WTC11 (cell line): ENCODE measurements at regions not wholly inside any gene's neighbourhood (a gene's known extent, or its start where the extent isn't known, plus 50 kb on each side); places are given as distances from the start of the nearest gene placed in this dataset.

ENCODE experiments used
- ATAC-seq: fragments of 200-7000 bp; cut with Tn5 transposase; 2 replicates; pipeline ENCODE4 v1.10.0; 2021; ENCODE audit warnings: mild to moderate bottlenecking, moderate library complexity
- CTCF ChIA-PET: fragments of 300-600 bp; sonication (Branson Sonifier 250); formaldehyde crosslinking; loops from one replicate; lab custom pipeline; 2021; ENCODE audit warnings: antibody characterized with exemption; lab: Charles Lee
- POLR2A ChIA-PET: fragments of 350-600 bp; sonication (Branson Sonifier 250); formaldehyde crosslinking; loops from one replicate; lab custom pipeline; 2021; ENCODE audit warnings: antibody characterized with exemption; lab: Charles Lee
- DNase-seq: peaks from one replicate; pipeline ENCODE4 v3.0.0; 2021; ENCODE audit warnings: low spot score
- H3K27ac Mint-ChIP-seq: 2 replicates; pipeline ENCODE4 v1.8.0; 2021; ENCODE audit warnings: mixed read lengths
- H3K27me3 Mint-ChIP-seq: 2 replicates; pipeline ENCODE4 v1.8.0; 2021; ENCODE audit warnings: low read depth, mild to moderate bottlenecking, moderate library complexity, mixed read lengths
- H3K36me3 Mint-ChIP-seq: 2 replicates; pipeline ENCODE4 v1.8.0; 2021; ENCODE audit warnings: mixed read lengths
- H3K4me1 Mint-ChIP-seq: 2 replicates; pipeline ENCODE4 v1.8.0; 2022; ENCODE audit warnings: mixed read lengths
- H3K4me3 Mint-ChIP-seq: 2 replicates; pipeline ENCODE4 v1.8.0; 2021; ENCODE audit warnings: mild to moderate bottlenecking, moderate library complexity, mixed read lengths
- H3K9me3 Mint-ChIP-seq: 2 replicates; pipeline ENCODE4 v1.8.0; 2021; ENCODE audit warnings: mixed read lengths
- CBFB ChIP-seq: sonication (generic); formaldehyde crosslinking; IDR thresholded peaks from 2 replicates; pipeline ENCODE4 v1.8.1; 2022; ENCODE audit warnings: mild to moderate bottlenecking, low read depth, missing genetic modification reagents
- CREB1 ChIP-seq: sonication (generic); formaldehyde crosslinking; IDR thresholded peaks from 2 replicates; pipeline ENCODE4 v1.8.0; 2023; ENCODE audit warnings: mild to moderate bottlenecking, missing genetic modification reagents
- CREM ChIP-seq: sonication (generic); formaldehyde crosslinking; IDR thresholded peaks from 2 replicates; pipeline ENCODE4 v1.8.1; 2022; ENCODE audit warnings: mild to moderate bottlenecking, missing genetic modification reagents, moderate library complexity
- ETV6 ChIP-seq: sonication (generic); formaldehyde crosslinking; IDR thresholded peaks from 2 replicates; pipeline ENCODE4 v1.8.1; 2022; ENCODE audit warnings: mild to moderate bottlenecking, missing genetic modification reagents
- GTF2I ChIP-seq: fragments of 250-450 bp; sonication (Bioruptor Pico); conservative IDR thresholded peaks from 2 replicates; pipeline ENCODE4 v1.4.0; 2021; ENCODE audit warnings: mild to moderate bottlenecking
- IRF2 ChIP-seq: sonication (generic); formaldehyde crosslinking; IDR thresholded peaks from 2 replicates; pipeline ENCODE4 v1.8.0; 2022; ENCODE audit warnings: low read depth, missing genetic modification reagents, borderline replicate concordance
- MLX ChIP-seq: sonication (generic); formaldehyde crosslinking; IDR thresholded peaks from 2 replicates; pipeline ENCODE4 v1.8.1; 2023; ENCODE audit warnings: mild to moderate bottlenecking, missing genetic modification reagents, moderate library complexity
- MYBL2 ChIP-seq: sonication (generic); formaldehyde crosslinking; IDR thresholded peaks from 2 replicates; pipeline ENCODE4 v1.8.1; 2023; ENCODE audit warnings: mild to moderate bottlenecking, moderate library complexity, missing genetic modification reagents
- NFE2L1 ChIP-seq: sonication (generic); formaldehyde crosslinking; IDR thresholded peaks from 2 replicates; pipeline ENCODE4 v1.8.1; 2023; ENCODE audit warnings: missing genetic modification reagents
- PRRX2 ChIP-seq: fragments of 250-450 bp; sonication (Bioruptor Pico); IDR thresholded peaks from 2 replicates; pipeline ENCODE4 v1.8.0; 2021; ENCODE audit warnings: mild to moderate bottlenecking
- RORB ChIP-seq: fragments of 250-450 bp; sonication (Bioruptor Pico); IDR thresholded peaks from 2 replicates; pipeline ENCODE4 v1.9.0; 2021; ENCODE audit warnings: mild to moderate bottlenecking
- TEAD1 ChIP-seq: sonication (generic); formaldehyde crosslinking; IDR thresholded peaks from 2 replicates; pipeline ENCODE4 v1.8.0; 2022; ENCODE audit warnings: mild to moderate bottlenecking, missing genetic modification reagents
- ZBTB21 ChIP-seq: sonication (generic); formaldehyde crosslinking; IDR thresholded peaks from 2 replicates; pipeline ENCODE4 v1.8.1; 2023; ENCODE audit warnings: mild to moderate bottlenecking, missing genetic modification reagents, borderline replicate concordance
- ZNF121 ChIP-seq: sonication (generic); formaldehyde crosslinking; IDR thresholded peaks from 2 replicates; pipeline ENCODE4 v1.8.0; 2023; ENCODE audit warnings: missing genetic modification reagents
- ZNF138 ChIP-seq: sonication (generic); formaldehyde crosslinking; conservative IDR thresholded peaks from 2 replicates; pipeline ENCODE4 v1.8.1; 2022; ENCODE audit warnings: mild to moderate bottlenecking, moderate library complexity, missing genetic modification reagents
- ZNF416 ChIP-seq: fragments of 250-450 bp; sonication (Bioruptor Pico); IDR thresholded peaks from 2 replicates; pipeline ENCODE4 v1.9.0; 2021; ENCODE audit warnings: mild to moderate bottlenecking, inconsistent platforms
- TF ChIP-seq, protein P1 (sequence below): fragments of 250-450 bp; sonication (Bioruptor Pico); IDR thresholded peaks from 2 replicates; pipeline ENCODE4 v1.9.0; 2021; ENCODE audit warnings: mild to moderate bottlenecking
- TF ChIP-seq, protein P2 (sequence below): sonication (generic); formaldehyde crosslinking; IDR thresholded peaks from 2 replicates; pipeline ENCODE4 v1.8.1; 2023; ENCODE audit warnings: mild to moderate bottlenecking, missing genetic modification reagents, moderate library complexity
- TF ChIP-seq, protein P3 (sequence below): fragments of 250-450 bp; sonication (Bioruptor Pico); IDR thresholded peaks from 2 replicates; pipeline ENCODE4 v2.1.2; 2022; ENCODE audit warnings: mild to moderate bottlenecking, moderate library complexity
- TF ChIP-seq, protein P4 (sequence below): sonication (generic); formaldehyde crosslinking; IDR thresholded peaks from 2 replicates; pipeline ENCODE4 v1.8.1; 2022; ENCODE audit warnings: low read depth, missing genetic modification reagents, borderline replicate concordance
- TF ChIP-seq, protein P5 (sequence below): sonication (generic); formaldehyde crosslinking; IDR thresholded peaks from 2 replicates; pipeline ENCODE4 v1.8.0; 2023; ENCODE audit warnings: missing genetic modification reagents, mild to moderate bottlenecking, borderline replicate concordance
- TF ChIP-seq, protein P6 (sequence below): fragments of 250-450 bp; sonication (Bioruptor Pico); IDR thresholded peaks from 2 replicates; pipeline ENCODE4 v1.8.0; 2021; ENCODE audit warnings: mild to moderate bottlenecking

GRCh38 chr18:25435149-25435782, 83.3 kb upstream of the ZNF521 start:
- TF ChIP-seq TEAD1 = no peak
- TF ChIP-seq MYBL2 = no peak
- TF ChIP-seq ZNF138 (CRISPR knock-in tag) = no peak
- TF ChIP-seq, protein P1, sequence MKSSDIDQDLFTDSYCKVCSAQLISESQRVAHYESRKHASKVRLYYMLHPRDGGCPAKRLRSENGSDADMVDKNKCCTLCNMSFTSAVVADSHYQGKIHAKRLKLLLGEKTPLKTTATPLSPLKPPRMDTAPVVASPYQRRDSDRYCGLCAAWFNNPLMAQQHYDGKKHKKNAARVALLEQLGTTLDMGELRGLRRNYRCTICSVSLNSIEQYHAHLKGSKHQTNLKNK = no peak
- TF ChIP-seq CREB1 = no peak
- no peak for TF ChIP-seq CBFB (CRISPR knock-in tag)
- no peak for TF ChIP-seq RORB (CRISPR knock-in tag)
- no peak for TF ChIP-seq PRRX2
- TF ChIP-seq NFE2L1 = no peak
- TF ChIP-seq, protein P2, sequence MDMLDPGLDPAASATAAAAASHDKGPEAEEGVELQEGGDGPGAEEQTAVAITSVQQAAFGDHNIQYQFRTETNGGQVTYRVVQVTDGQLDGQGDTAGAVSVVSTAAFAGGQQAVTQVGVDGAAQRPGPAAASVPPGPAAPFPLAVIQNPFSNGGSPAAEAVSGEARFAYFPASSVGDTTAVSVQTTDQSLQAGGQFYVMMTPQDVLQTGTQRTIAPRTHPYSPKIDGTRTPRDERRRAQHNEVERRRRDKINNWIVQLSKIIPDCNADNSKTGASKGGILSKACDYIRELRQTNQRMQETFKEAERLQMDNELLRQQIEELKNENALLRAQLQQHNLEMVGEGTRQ = no peak
- TF ChIP-seq ETV6 (CRISPR knock-in tag) = no peak
- no peak for TF ChIP-seq ZNF416 (CRISPR knock-in tag)
- no peak for TF ChIP-seq ZNF121 (CRISPR knock-in tag)
- TF ChIP-seq, protein P3, sequence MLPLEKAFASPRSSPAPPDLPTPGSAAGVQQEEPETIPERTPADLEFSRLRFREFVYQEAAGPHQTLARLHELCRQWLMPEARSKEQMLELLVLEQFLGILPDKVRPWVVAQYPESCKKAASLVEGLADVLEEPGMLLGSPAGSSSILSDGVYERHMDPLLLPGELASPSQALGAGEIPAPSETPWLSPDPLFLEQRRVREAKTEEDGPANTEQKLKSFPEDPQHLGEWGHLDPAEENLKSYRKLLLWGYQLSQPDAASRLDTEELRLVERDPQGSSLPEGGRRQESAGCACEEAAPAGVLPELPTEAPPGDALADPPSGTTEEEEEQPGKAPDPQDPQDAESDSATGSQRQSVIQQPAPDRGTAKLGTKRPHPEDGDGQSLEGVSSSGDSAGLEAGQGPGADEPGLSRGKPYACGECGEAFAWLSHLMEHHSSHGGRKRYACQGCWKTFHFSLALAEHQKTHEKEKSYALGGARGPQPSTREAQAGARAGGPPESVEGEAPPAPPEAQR (CRISPR knock-in tag) = no peak
- TF ChIP-seq CREM (CRISPR knock-in tag) = no peak
- TF ChIP-seq, protein P4, sequence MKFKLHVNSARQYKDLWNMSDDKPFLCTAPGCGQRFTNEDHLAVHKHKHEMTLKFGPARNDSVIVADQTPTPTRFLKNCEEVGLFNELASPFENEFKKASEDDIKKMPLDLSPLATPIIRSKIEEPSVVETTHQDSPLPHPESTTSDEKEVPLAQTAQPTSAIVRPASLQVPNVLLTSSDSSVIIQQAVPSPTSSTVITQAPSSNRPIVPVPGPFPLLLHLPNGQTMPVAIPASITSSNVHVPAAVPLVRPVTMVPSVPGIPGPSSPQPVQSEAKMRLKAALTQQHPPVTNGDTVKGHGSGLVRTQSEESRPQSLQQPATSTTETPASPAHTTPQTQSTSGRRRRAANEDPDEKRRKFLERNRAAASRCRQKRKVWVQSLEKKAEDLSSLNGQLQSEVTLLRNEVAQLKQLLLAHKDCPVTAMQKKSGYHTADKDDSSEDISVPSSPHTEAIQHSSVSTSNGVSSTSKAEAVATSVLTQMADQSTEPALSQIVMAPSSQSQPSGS (CRISPR knock-in tag) = no peak
- Mint-ChIP-seq H3K4me1 (no peaks in the 10 kb centered on the region), H3K27ac (no peak overlapping the region), H3K4me3 (no peak overlapping the region), H3K36me3 (no peaks in the 10 kb centered on the region), H3K9me3 (no peaks in the 10 kb centered on the region), H3K27me3 (no peaks in the 10 kb centered on the region)
- CTCF ChIA-PET = no interaction called here
- DNase-seq (no peak), ATAC-seq (no peak)
- POLR2A ChIA-PET = no interaction called here

DNA sequence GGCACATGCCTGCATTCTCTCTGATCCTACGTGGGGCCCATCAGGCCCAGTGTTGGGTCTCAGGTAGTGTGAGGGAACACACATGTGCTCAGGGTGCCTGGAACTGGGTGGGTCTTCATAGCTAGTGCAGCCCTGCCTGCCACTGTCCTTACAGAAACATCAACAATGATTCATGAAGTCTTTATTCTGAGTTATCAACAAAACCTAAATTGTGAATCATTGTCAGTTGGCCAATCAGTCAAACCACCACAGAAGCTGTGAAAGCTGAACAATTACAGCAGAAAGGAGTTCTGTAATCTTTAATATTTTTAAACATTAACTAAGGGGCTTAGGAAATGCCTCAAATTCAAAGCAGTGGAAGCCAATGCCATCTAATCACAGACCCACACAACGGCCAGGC, 82.8 kb upstream of the ZNF521 start:
- no peaks in the 10 kb centered on the region for H3K4me1 Mint-ChIP-seq
- ChIA-PET CTCF (no interaction called here), POLR2A (no interaction called here)
- H3K9me3 Mint-ChIP-seq = no peaks in the 10 kb centered on the region
- no peaks in the 10 kb centered on the region for H3K27me3 Mint-ChIP-seq
- DNase-seq = no peak
- no peaks in the 10 kb centered on the region for H3K36me3 Mint-ChIP-seq
- H3K27ac Mint-ChIP-seq = no peak overlapping the region
- no peak overlapping the region for H3K4me3 Mint-ChIP-seq
- no peak for ATAC-seq
- TF ChIP-seq, protein P4 (CRISPR knock-in tag) = no peak
- no peak for TF ChIP-seq MLX (CRISPR knock-in tag)
- no peak for TF ChIP-seq CBFB (CRISPR knock-in tag)
- no peak for TF ChIP-seq ZNF121 (CRISPR knock-in tag)
- TF ChIP-seq, protein P5, sequence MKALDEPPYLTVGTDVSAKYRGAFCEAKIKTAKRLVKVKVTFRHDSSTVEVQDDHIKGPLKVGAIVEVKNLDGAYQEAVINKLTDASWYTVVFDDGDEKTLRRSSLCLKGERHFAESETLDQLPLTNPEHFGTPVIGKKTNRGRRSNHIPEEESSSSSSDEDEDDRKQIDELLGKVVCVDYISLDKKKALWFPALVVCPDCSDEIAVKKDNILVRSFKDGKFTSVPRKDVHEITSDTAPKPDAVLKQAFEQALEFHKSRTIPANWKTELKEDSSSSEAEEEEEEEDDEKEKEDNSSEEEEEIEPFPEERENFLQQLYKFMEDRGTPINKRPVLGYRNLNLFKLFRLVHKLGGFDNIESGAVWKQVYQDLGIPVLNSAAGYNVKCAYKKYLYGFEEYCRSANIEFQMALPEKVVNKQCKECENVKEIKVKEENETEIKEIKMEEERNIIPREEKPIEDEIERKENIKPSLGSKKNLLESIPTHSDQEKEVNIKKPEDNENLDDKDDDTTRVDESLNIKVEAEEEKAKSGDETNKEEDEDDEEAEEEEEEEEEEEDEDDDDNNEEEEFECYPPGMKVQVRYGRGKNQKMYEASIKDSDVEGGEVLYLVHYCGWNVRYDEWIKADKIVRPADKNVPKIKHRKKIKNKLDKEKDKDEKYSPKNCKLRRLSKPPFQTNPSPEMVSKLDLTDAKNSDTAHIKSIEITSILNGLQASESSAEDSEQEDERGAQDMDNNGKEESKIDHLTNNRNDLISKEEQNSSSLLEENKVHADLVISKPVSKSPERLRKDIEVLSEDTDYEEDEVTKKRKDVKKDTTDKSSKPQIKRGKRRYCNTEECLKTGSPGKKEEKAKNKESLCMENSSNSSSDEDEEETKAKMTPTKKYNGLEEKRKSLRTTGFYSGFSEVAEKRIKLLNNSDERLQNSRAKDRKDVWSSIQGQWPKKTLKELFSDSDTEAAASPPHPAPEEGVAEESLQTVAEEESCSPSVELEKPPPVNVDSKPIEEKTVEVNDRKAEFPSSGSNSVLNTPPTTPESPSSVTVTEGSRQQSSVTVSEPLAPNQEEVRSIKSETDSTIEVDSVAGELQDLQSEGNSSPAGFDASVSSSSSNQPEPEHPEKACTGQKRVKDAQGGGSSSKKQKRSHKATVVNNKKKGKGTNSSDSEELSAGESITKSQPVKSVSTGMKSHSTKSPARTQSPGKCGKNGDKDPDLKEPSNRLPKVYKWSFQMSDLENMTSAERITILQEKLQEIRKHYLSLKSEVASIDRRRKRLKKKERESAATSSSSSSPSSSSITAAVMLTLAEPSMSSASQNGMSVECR (CRISPR knock-in tag) = no peak
- TF ChIP-seq GTF2I = no peak
- no peak for TF ChIP-seq IRF2 (CRISPR knock-in tag)
- TF ChIP-seq, protein P6, sequence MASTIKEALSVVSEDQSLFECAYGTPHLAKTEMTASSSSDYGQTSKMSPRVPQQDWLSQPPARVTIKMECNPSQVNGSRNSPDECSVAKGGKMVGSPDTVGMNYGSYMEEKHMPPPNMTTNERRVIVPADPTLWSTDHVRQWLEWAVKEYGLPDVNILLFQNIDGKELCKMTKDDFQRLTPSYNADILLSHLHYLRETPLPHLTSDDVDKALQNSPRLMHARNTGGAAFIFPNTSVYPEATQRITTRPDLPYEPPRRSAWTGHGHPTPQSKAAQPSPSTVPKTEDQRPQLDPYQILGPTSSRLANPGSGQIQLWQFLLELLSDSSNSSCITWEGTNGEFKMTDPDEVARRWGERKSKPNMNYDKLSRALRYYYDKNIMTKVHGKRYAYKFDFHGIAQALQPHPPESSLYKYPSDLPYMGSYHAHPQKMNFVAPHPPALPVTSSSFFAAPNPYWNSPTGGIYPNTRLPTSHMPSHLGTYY (CRISPR knock-in tag) = no peak
- TF ChIP-seq, protein P3 (CRISPR knock-in tag) = no peak
- TF ChIP-seq ZBTB21 = no peak
